Left kidney (tissue), 1 donor: ENCODE measurements at regions not wholly inside any gene's neighbourhood (a gene's known extent, or its start where the extent isn't known, plus 50 kb on each side); places are given as distances from the start of the nearest gene placed in this dataset.
"Not testable (repeated sequence)": the region's sequence is repeated elsewhere in the genome, so short reads cannot be mapped to it uniquely, and the experiment has no call there.

Source experiments
- DNase-seq: peaks from one replicate; pipeline ENCODE4 v3.0.0-alpha.2; 2013

GRCh38 chr7:84817016-84817415 is 369.8 kb downstream of the SEMA3D start:
- no peak for DNase-seq

- DNase-seq = no peak
These were observed 373.5 kb downstream of the SEMA3D start for GRCh38 chr7:84813376-84813775.

GRCh38 chr7:84812021-84812420 is 374.8 kb downstream of the SEMA3D start:
- no peak for DNase-seq

- DNase-seq = no peak
These were observed 375.5 kb downstream of the SEMA3D start for GRCh38 chr7:84811362-84811761.

GRCh38 chr7:84809877-84810276 is 377.0 kb downstream of the SEMA3D start:
- DNase-seq = no peak

GRCh38 chr7:84803979-84804378 is 382.9 kb downstream of the SEMA3D start:
- no peak for DNase-seq

GRCh38 chr7:84801396-84801795 is 385.5 kb downstream of the SEMA3D start:
- no peak for DNase-seq

GRCh38 chr7:84800846-84801245 is 386.0 kb downstream of the SEMA3D start:
- DNase-seq = no peak

GRCh38 chr7:84799106-84799505 is 387.8 kb downstream of the SEMA3D start:
- no peak for DNase-seq

GRCh38 chr7:84792231-84792893 is 394.5 kb downstream of the SEMA3D start:
- DNase-seq = no peak

- no peak for DNase-seq
These were observed 396.0 kb downstream of the SEMA3D start for GRCh38 chr7:84790882-84791281.

- no peak for DNase-seq
These were observed 400.8 kb downstream of the SEMA3D start for GRCh38 chr7:84786073-84786472.

GRCh38 chr7:84784450-84784849 is 402.4 kb downstream of the SEMA3D start:
- no peak for DNase-seq

GRCh38 chr7:84783141-84783778 is 403.6 kb downstream of the SEMA3D start:
- no peak for DNase-seq

- DNase-seq = no peak
These were observed 405.0 kb downstream of the SEMA3D start for GRCh38 chr7:84781838-84782237.

GRCh38 chr7:84780158-84781124 is 406.4 kb downstream of the SEMA3D start:
- no peak for DNase-seq

GRCh38 chr7:84757761-84758160 is 429.1 kb downstream of the SEMA3D start:
- no peak for DNase-seq

GRCh38 chr7:84746353-84746752 is 440.5 kb downstream of the SEMA3D start:
- DNase-seq = no peak

GRCh38 chr7:84744385-84744784 is 442.5 kb downstream of the SEMA3D start:
- DNase-seq = no peak

- DNase-seq = no peak
These were observed 448.2 kb downstream of the SEMA3D start for GRCh38 chr7:84738583-84739150.

- no peak for DNase-seq
These were observed 451.2 kb downstream of the SEMA3D start for GRCh38 chr7:84735677-84736076.

- no peak for DNase-seq
These were observed 451.8 kb downstream of the SEMA3D start for GRCh38 chr7:84735011-84735410.

- not testable (repeated sequence) for DNase-seq
These were observed 452.9 kb downstream of the SEMA3D start for GRCh38 chr7:84733976-84734375.
